Endothelial cell (in vitro differentiated cells): ENCODE measurements at regions not wholly inside any gene's neighbourhood (a gene's known extent, or its start where the extent isn't known, plus 50 kb on each side); places are given as distances from the start of the nearest gene placed in this dataset.

Source experiments
- DNase-seq: peaks from one replicate; pipeline ENCODE4 v3.0.0; 2021; ENCODE audit warnings: low spot score
- H3K27ac Mint-ChIP-seq: one replicate; pipeline ENCODE4 v1.8.0; 2021; ENCODE audit warnings: mixed read lengths, inconsistent platforms; ENCODE audit not compliant: unreplicated experiment
- H3K27me3 Mint-ChIP-seq: one replicate; pipeline ENCODE4 v1.8.0; 2021; ENCODE audit warnings: mild to moderate bottlenecking, moderate library complexity, mixed read lengths, inconsistent platforms; ENCODE audit not compliant: unreplicated experiment
- H3K36me3 Mint-ChIP-seq: one replicate; pipeline ENCODE4 v1.8.0; 2021; ENCODE audit warnings: mild to moderate bottlenecking, low read depth, mixed read lengths, inconsistent platforms; ENCODE audit not compliant: unreplicated experiment
- H3K4me1 Mint-ChIP-seq: one replicate; pipeline ENCODE4 v1.8.0; 2021; ENCODE audit warnings: mild to moderate bottlenecking, mixed read lengths, inconsistent platforms; ENCODE audit not compliant: unreplicated experiment
- H3K4me3 Mint-ChIP-seq: one replicate; pipeline ENCODE4 v1.8.0; 2021; ENCODE audit warnings: mild to moderate bottlenecking, mixed read lengths, inconsistent platforms; ENCODE audit not compliant: unreplicated experiment
- H3K9me3 Mint-ChIP-seq: one replicate; pipeline ENCODE4 v1.8.0; 2021; ENCODE audit warnings: mixed read lengths, inconsistent platforms; ENCODE audit not compliant: unreplicated experiment
- CTCF ChIP-seq: fragments of 200-600 bp; sonication (generic); IDR thresholded peaks from one replicate; pipeline ENCODE4 v1.5.0; 2021; ENCODE audit warnings: antibody characterized with exemption; ENCODE audit not compliant: unreplicated experiment

DNA sequence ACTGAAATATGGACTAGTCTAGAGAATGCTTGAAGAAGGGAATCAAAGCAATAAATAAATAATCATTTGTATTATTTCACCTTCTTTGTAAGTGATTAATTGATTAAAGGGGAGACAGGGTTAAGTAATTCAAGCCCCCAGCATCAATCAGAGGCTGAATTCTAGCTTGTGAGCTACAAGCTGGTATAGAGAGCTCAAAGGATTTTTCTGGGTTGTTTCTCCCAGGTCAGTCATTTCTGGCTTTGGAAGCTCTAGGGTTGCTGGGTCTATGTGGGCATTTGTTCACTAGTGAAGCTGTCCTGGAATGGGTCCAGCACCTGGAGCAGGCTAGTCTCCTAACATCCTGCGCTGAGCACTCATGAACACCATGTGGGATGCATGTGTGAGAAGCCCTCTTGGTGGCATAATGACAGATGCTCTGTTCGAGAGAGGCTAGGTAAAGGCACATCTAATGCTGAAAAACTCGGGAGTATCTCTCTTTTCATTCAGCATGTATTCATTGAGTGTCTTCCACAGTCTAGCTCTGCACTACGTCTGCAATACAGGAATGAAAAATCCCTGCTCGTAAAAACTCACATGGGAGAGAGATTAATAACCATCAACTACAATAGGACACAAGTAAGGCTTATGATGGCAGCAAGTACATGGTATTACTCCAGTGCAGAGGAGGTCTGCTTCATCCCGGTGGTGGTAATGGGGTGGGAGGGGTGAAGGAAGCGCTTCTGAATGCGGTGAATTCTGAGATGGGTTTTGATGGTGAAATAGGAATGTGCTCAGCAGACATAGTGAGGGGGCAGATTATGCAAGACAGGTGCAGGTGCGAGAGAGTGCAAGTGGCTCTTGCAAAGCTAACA lies 68.0 kb upstream of the NRP1 start:
- no peak for TF ChIP-seq CTCF
- Mint-ChIP-seq H3K27me3 (no peaks in the 10 kb centered on the region), H3K4me1 (no peaks in the 10 kb centered on the region), H3K4me3 (no peak overlapping the region), H3K9me3 (no peaks in the 10 kb centered on the region), H3K36me3 (no peaks in the 10 kb centered on the region), H3K27ac (no peak overlapping the region)
- no peak for DNase-seq

DNA sequence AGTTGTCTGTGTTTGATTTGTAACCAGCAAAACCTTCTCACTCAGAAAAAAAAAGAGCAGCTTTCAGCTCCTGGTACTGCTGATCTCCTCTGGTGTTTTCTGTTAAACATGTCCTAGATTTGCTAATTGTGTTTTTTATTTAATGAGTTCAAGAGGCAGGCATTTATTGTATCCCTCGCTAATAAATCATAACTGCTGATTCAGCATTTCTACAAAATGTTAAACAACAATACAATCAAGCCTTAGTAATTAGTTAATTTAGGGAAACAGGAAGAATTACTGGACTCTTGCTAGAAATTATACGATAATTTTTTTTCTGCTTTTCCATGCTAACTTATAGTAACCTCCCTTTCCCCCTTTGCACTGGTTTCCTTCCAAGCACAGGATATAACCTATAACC lies 66.8 kb upstream of the NRP1 start:
- DNase-seq, result no peak
- Mint-ChIP-seq H3K27me3 (no peaks in the 10 kb centered on the region), H3K36me3 (no peaks in the 10 kb centered on the region), H3K4me1 (no peaks in the 10 kb centered on the region), H3K9me3 (peaks cover 4% of the 10 kb centered on the region), H3K27ac (no peak overlapping the region), H3K4me3 (no peak overlapping the region)
- no peak for TF ChIP-seq CTCF

GRCh38 chr10:33398796-33399195 lies 64.3 kb upstream of the NRP1 start:
- Mint-ChIP-seq H3K4me3 (no peak overlapping the region), H3K36me3 (no peaks in the 10 kb centered on the region), H3K9me3 (peaks cover 4% of the 10 kb centered on the region), H3K4me1 (no peaks in the 10 kb centered on the region), H3K27ac (no peak overlapping the region), H3K27me3 (no peaks in the 10 kb centered on the region)
- DNase-seq, result no peak
- no peak for TF ChIP-seq CTCF

DNA sequence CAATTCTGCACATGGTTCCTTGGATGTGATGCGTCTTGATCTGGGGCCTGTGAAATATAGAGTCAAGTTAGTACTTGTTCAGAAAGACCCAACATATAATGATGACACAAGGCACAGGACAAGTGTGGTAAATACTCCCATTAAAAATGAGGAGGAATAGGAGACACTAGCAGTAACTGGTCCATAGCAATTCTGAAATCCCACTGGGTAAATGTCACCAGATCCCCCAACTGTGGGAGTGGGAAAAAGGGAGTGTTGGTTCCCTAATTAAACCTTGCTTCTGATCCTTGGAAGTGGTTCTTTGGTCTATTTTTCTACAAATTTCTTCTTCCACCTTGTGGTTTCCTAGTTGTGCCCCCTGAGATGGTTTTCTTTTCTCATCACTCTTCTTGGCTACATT lies 62.5 kb upstream of the NRP1 start:
- no peaks in the 10 kb centered on the region for H3K27me3 Mint-ChIP-seq
- no peaks in the 10 kb centered on the region for H3K4me1 Mint-ChIP-seq
- no peak for DNase-seq
- no peak overlapping the region for H3K4me3 Mint-ChIP-seq
- no peak overlapping the region for H3K27ac Mint-ChIP-seq
- H3K9me3 Mint-ChIP-seq, result peaks cover 4% of the 10 kb centered on the region
- TF ChIP-seq CTCF, result no peak
- no peaks in the 10 kb centered on the region for H3K36me3 Mint-ChIP-seq

DNA sequence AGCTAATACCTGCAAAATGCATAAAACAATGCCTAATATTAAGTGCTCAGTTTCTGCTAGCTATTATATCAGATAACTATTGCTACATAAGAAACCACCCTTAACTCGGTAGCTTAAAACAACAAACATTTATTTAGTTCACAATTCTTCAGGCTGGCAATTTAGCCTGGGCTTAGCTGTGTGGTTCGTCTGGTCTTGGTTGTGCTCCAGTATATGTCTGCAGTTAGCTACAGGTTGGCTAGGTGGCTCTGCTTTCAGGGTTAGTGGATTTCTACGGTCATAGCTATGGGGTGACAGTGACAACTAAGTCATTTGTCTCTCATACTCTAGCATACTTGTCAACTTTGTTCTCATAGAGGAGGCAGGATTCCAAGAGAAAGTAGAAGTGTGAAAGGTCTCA lies 61.8 kb upstream of the NRP1 start:
- Mint-ChIP-seq H3K27me3 (no peaks in the 10 kb centered on the region), H3K36me3 (no peaks in the 10 kb centered on the region), H3K4me3 (no peak overlapping the region), H3K4me1 (no peaks in the 10 kb centered on the region), H3K27ac (no peak overlapping the region), H3K9me3 (peaks cover 4% of the 10 kb centered on the region)
- no peak for TF ChIP-seq CTCF
- DNase-seq, result no peak
